DMS 273 treated with DMSO at 0.1 percent for 48 hours (cell line): ENCODE measurements at regions not wholly inside any gene's neighbourhood (a gene's known extent, or its start where the extent isn't known, plus 50 kb on each side); places are given as distances from the start of the nearest gene placed in this dataset.
A peak's percentile ranks its signal among the peaks of the same experiment; 100 is the strongest.

Source experiments
- DNase-seq: peaks from one replicate; lab custom pipeline; 2025; lab: John Stamatoyannopoulos, UW

- no peak for DNase-seq
These were observed 116.9 kb upstream of the MPDZ start for GRCh38 chr9:13396418-13396817.

- no peak for DNase-seq
These were observed 115.7 kb upstream of the MPDZ start for GRCh38 chr9:13395156-13395555.

GRCh38 chr9:13388157-13388556, 108.7 kb upstream of the MPDZ start:
- DNase-seq = no peak

GRCh38 chr9:13387734-13388067, 108.2 kb upstream of the MPDZ start:
- DNase-seq = no peak

- no peak for DNase-seq
These were observed 107.6 kb upstream of the MPDZ start for GRCh38 chr9:13386935-13387733.

- DNase-seq = no peak
These were observed 106.8 kb upstream of the MPDZ start for GRCh38 chr9:13386316-13386715.

GRCh38 chr9:13383855-13384254, 104.4 kb upstream of the MPDZ start:
- DNase-seq = no peak

- DNase-seq = no peak
These were observed 103.7 kb upstream of the MPDZ start for GRCh38 chr9:13383216-13383615.

GRCh38 chr9:13382595-13382994, 103.1 kb upstream of the MPDZ start:
- DNase-seq = no peak

- no peak for DNase-seq
These were observed 101.4 kb upstream of the MPDZ start for GRCh38 chr9:13380903-13381302.

- no peak for DNase-seq
These were observed 98.7 kb upstream of the MPDZ start for GRCh38 chr9:13378154-13378553.

- DNase-seq = no peak
These were observed 97.9 kb upstream of the MPDZ start for GRCh38 chr9:13377171-13377925.

- no peak for DNase-seq
These were observed 93.0 kb upstream of the MPDZ start for GRCh38 chr9:13372510-13372909.

GRCh38 chr9:13369431-13369830, 89.9 kb upstream of the MPDZ start:
- no peak for DNase-seq

GRCh38 chr9:13367784-13368183, 88.3 kb upstream of the MPDZ start:
- DNase-seq = no peak

- no peak for DNase-seq
These were observed 84.9 kb upstream of the MPDZ start for GRCh38 chr9:13364271-13365000.

- DNase-seq = no peak
These were observed 81.6 kb upstream of the MPDZ start for GRCh38 chr9:13361076-13361475.

- DNase-seq = no peak
These were observed 80.7 kb upstream of the MPDZ start for GRCh38 chr9:13360188-13360587.

- DNase-seq = no peak
These were observed 78.6 kb upstream of the MPDZ start for GRCh38 chr9:13358128-13358527.

GRCh38 chr9:13354733-13355132, 75.2 kb upstream of the MPDZ start:
- DNase-seq = no peak

GRCh38 chr9:13352451-13352979, 73.0 kb upstream of the MPDZ start:
- no peak for DNase-seq

GRCh38 chr9:13351778-13352386, 72.4 kb upstream of the MPDZ start:
- peak; percentile 32 for DNase-seq
